Upper lobe of left lung (tissue), 6 donors: ENCODE measurements at regions not wholly inside any gene's neighbourhood (a gene's known extent, or its start where the extent isn't known, plus 50 kb on each side); places are given as distances from the start of the nearest gene placed in this dataset.
A peak's percentile ranks its signal among the peaks of the same experiment; 100 is the strongest.

Experiments used
- ATAC-seq, 2 donors: fragments of 200-7000 bp; cut with Tn5 transposase; one replicate each; pipeline ENCODE4 v1.9.1; 2022; ENCODE audit warnings: mild to moderate bottlenecking in 2 of 2, moderate library complexity in 2 of 2; ENCODE audit not compliant: low FRiP score in 2 of 2
- DNase-seq, 2 donors: peaks; one replicate each; pipeline ENCODE4 v3.0.0-alpha.2; 2019 to 2020
- H3K27ac ChIP-seq, 4 donors: fragments of 200-600 bp; sonication (generic); one replicate each; pipeline ENCODE4 v1.5.1; 2016 to 2019
- H3K27me3 ChIP-seq, 4 donors: fragments of 200-600 bp; sonication (generic); one replicate each; pipeline ENCODE4 v1.5.1; 2017 to 2019
- H3K36me3 ChIP-seq, 4 donors: fragments of 200-600 bp; sonication (generic); one replicate each; pipeline ENCODE4 v1.5.1; 2016 to 2019
- H3K4me1 ChIP-seq, 4 donors: fragments of 200-600 bp; sonication (generic); one replicate each; pipeline ENCODE4 v1.5.1; 2018 to 2019
- H3K4me3 ChIP-seq, 4 donors: fragments of 200-600 bp; sonication (generic); one replicate each; pipeline ENCODE4 v1.5.1; 2017 to 2019; ENCODE audit warnings: mild to moderate bottlenecking in 2 of 4, moderate library complexity in 1 of 4
- H3K9me3 ChIP-seq, 4 donors: fragments of 200-600 bp; sonication (generic); one replicate each; pipeline ENCODE4 v1.5.1; 2018 to 2019
- EP300 ChIP-seq, 4 donors: sonication (generic); formaldehyde crosslinking; IDR thresholded peaks; one replicate each; pipeline ENCODE4 v1.5.1; 2017; ENCODE audit warnings: antibody characterized with exemption in 4 of 4, control low read depth in 2 of 4
- POLR2A ChIP-seq, 4 donors: fragments of 450-650 bp; IDR thresholded peaks; one replicate each; pipeline ENCODE4 v1.5.1; 2016 to 2017; ENCODE audit warnings: antibody characterized with exemption in 4 of 4, mild to moderate bottlenecking in 2 of 4
- POLR2AphosphoS5 ChIP-seq, 2 donors: sonication (generic); formaldehyde crosslinking; IDR thresholded peaks; one replicate each; pipeline ENCODE4 v1.5.1; 2017; ENCODE audit warnings: antibody characterized with exemption in 2 of 2
- WGBS, 2 donors: methylation state at CpG; one replicate each; pipeline ENCODE4 v1.1.5; 2017 to 2018; 5-methylcytosine and 5-hydroxymethylcytosine counted together
- TF ChIP-seq, protein P1 (sequence below), 6 experiments: fragments of 450-650 bp in 4 of 6; fragments of 200-600 bp in 2 of 6; sonication (generic) in 2 of 6; IDR thresholded peaks; one replicate each; pipeline ENCODE4 v1.5.1; 2016 to 2019; ENCODE audit warnings: antibody characterized with exemption in 6 of 6
- donor health status: DM: no; HTN: no; CAD: no; lungs with moderate emphysema.
- donor health status: DM: no; HTN: yes; CAD: no; lungs with severe emphysema.

DNA sequence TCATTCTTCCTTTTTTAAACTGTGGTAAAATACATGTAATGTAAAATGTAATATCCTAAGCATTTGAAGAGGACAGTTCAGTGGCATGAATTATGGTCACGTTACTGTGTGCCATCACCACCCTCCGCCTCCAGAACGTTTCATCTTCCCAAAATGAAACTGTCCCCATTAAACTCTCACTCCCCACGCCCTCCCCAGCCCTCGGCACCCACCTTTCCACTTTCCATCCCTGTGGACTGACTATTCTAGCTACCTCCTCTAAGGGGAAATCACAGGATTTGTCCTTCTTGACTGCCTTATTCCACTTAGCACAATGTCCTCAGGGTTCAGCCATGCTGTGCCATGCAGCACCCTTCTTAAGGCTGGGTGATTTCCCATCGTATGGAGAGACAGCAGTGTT, 1509.5 kb downstream of the BRD1 start:
- DNase-seq: no peak
- no peaks in the 10 kb centered on the region for H3K36me3 ChIP-seq
- ATAC-seq: no peak
- no peak overlapping the region for H3K4me3 ChIP-seq
- TF ChIP-seq POLR2AphosphoS5 (IDR thresholded peaks at IDR 0.05) (no peak), POLR2A (IDR thresholded peaks at IDR 0.05) (no peak), EP300 (IDR thresholded peaks at IDR 0.05) (no peak)
- TF ChIP-seq, protein P1, sequence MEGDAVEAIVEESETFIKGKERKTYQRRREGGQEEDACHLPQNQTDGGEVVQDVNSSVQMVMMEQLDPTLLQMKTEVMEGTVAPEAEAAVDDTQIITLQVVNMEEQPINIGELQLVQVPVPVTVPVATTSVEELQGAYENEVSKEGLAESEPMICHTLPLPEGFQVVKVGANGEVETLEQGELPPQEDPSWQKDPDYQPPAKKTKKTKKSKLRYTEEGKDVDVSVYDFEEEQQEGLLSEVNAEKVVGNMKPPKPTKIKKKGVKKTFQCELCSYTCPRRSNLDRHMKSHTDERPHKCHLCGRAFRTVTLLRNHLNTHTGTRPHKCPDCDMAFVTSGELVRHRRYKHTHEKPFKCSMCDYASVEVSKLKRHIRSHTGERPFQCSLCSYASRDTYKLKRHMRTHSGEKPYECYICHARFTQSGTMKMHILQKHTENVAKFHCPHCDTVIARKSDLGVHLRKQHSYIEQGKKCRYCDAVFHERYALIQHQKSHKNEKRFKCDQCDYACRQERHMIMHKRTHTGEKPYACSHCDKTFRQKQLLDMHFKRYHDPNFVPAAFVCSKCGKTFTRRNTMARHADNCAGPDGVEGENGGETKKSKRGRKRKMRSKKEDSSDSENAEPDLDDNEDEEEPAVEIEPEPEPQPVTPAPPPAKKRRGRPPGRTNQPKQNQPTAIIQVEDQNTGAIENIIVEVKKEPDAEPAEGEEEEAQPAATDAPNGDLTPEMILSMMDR (IDR thresholded peaks at IDR 0.05): no peak
- no peak overlapping the region for H3K27ac ChIP-seq
- 83 to 84% methylated on average over 6 of the region's 6 CpGs for WGBS, 2 donors
- H3K4me1 ChIP-seq: no peaks in the 10 kb centered on the region
- no peaks in the 10 kb centered on the region for H3K27me3 ChIP-seq
- H3K9me3 ChIP-seq: no peaks in the 10 kb centered on the region

- no peaks in the 10 kb centered on the region for H3K27me3 ChIP-seq
- peak in 1 of 2 donors; percentile 4 for ATAC-seq
- DNase-seq: peak in 1 of 2 donors; percentile 15
- H3K4me3 ChIP-seq: no peak overlapping the region
- TF ChIP-seq POLR2AphosphoS5 (IDR thresholded peaks at IDR 0.05) (no peak), EP300 (IDR thresholded peaks at IDR 0.05) (no peak), POLR2A (IDR thresholded peaks at IDR 0.05) (no peak)
- TF ChIP-seq, protein P1 (IDR thresholded peaks at IDR 0.05): no peak
- 82 to 85% methylated on average over 12 to 19 of the region's 19 CpGs for WGBS, 2 donors
- H3K36me3 ChIP-seq: no peaks in the 10 kb centered on the region
- no peaks in the 10 kb centered on the region for H3K4me1 ChIP-seq
- H3K9me3 ChIP-seq: peaks cover 0 to 14% (median 1%) of the 10 kb centered on the region in 4 donors
- H3K27ac ChIP-seq: no peak overlapping the region
Measured at GRCh38 chr22:48316257-48317250, 1511.1 kb downstream of the BRD1 start.

GRCh38 chr22:48315439-48316256, 1512.0 kb downstream of the BRD1 start:
- Histone ChIP-seq H3K36me3 (no peaks in the 10 kb centered on the region), H3K27me3 (no peaks in the 10 kb centered on the region), H3K9me3 (peaks cover 0 to 14% (median 1%) of the 10 kb centered on the region in 4 donors), H3K4me1 (no peaks in the 10 kb centered on the region), H3K4me3 (no peak overlapping the region), H3K27ac (no peak overlapping the region)
- WGBS, 2 donors: 94% methylated on average over 18 to 23 of the region's 23 CpGs
- DNase-seq: peak in 1 of 2 donors; percentile 16
- TF ChIP-seq POLR2AphosphoS5 (IDR thresholded peaks at IDR 0.05): no peak
- no peak for TF ChIP-seq EP300 (IDR thresholded peaks at IDR 0.05)
- TF ChIP-seq, protein P1 (IDR thresholded peaks at IDR 0.05): no peak
- TF ChIP-seq POLR2A (IDR thresholded peaks at IDR 0.05): no peak
- no peak for ATAC-seq

DNA sequence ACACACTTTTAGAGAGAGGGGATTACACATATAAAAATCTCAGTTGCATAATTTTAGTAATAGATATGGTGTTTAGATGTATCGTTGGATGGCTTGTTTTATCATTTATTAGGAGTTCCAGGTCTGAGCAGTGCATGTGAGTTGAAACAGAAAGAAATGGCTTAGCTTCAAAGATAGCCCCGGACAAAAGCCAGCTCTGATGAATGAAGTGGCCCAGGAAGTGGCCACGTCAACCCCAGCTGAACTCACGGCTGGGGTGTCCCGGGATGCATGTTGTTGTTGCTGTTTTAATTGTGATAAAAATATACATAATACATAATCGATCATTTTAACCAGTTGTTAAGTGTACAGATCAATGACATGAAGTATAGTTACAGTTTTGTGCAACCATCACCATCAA, 1513.6 kb downstream of the BRD1 start:
- H3K27me3 ChIP-seq: no peaks in the 10 kb centered on the region
- TF ChIP-seq EP300 (IDR thresholded peaks at IDR 0.05) (no peak), POLR2A (IDR thresholded peaks at IDR 0.05) (no peak), POLR2AphosphoS5 (IDR thresholded peaks at IDR 0.05) (no peak)
- TF ChIP-seq, protein P1 (IDR thresholded peaks at IDR 0.05): no peak
- H3K36me3 ChIP-seq: no peaks in the 10 kb centered on the region
- no peak overlapping the region for H3K4me3 ChIP-seq
- H3K27ac ChIP-seq: no peak overlapping the region
- ATAC-seq (no peak), DNase-seq (no peak)
- H3K4me1 ChIP-seq: no peaks in the 10 kb centered on the region
- peaks cover 0 to 14% (median 1%) of the 10 kb centered on the region in 4 donors for H3K9me3 ChIP-seq
- WGBS, 2 donors: 46 to 62% methylated on average over 6 of the region's 6 CpGs
